Neuron (in vitro differentiated cells): ENCODE measurements at regions not wholly inside any gene's neighbourhood (a gene's known extent, or its start where the extent isn't known, plus 50 kb on each side); places are given as distances from the start of the nearest gene placed in this dataset.

ENCODE experiments used
- H2AFZ ChIP-seq: one replicate; pipeline ENCODE4 v1.6.1; 2013; ENCODE audit warnings: low read depth, mild to moderate bottlenecking, inconsistent platforms, low read length, moderate library complexity
- H3K27me3 ChIP-seq: one replicate; pipeline ENCODE4 v1.6.1; 2013; ENCODE audit warnings: low read length; ENCODE audit not compliant: insufficient read depth
- H3K36me3 ChIP-seq: one replicate; pipeline ENCODE4 v1.6.1; 2013; ENCODE audit warnings: low read length; ENCODE audit not compliant: insufficient read depth
- H3K4me1 ChIP-seq: one replicate; pipeline ENCODE4 v1.6.1; 2013; ENCODE audit warnings: low read length; ENCODE audit not compliant: insufficient read depth
- H3K4me3 ChIP-seq: 2 replicates; pipeline ENCODE4 v1.5.1; 2013; ENCODE audit warnings: mild to moderate bottlenecking, low read length, moderate library complexity
- H3K9me3 ChIP-seq: one replicate; pipeline ENCODE4 v1.6.1; 2013; ENCODE audit warnings: low read length

DNA sequence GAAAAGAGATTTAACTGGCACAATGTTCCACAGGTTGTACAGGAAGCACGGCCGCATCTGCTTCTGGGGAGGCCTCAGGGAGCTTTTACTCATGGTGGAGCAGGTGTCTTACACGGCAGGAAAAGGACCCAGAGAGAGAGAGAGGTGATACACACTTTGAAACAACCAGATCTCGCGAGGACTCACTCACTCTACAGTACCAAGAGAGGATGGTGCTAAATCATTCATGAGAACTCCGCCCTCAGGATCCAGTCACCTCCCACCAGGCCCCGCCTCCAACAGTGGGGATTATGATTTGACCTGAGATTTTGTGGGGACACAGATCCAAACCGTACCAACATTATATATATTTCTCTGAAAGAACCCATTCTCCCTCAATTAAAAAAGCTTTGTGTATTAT is 79.7 kb upstream of the DOCK10 start:
- Histone ChIP-seq H3K36me3 (no peaks in the 10 kb centered on the region), H2AFZ (no peak overlapping the region), H3K4me3 (no peak overlapping the region), H3K27me3 (no peaks in the 10 kb centered on the region), H3K9me3 (no peaks in the 10 kb centered on the region), H3K4me1 (no peaks in the 10 kb centered on the region)

DNA sequence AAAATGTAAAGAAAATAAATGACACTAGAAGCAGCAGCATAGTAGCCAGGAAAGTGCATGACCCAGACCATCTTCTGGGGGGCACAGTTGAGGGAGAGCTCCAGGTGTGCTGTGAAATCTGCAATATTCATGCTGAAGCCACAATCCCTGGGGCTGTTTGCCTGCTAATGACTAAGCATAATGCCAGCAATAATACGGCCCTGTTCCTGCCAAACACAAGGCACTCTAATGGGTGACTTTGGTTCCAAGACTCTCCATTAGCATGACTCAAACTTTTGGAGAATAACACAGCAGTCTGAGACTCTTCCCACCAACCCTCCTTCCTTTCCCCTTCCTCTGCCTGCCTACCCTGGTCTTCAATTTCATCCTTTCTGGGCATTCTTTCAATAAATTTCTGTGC is 77.9 kb upstream of the DOCK10 start:
- H3K9me3 ChIP-seq: no peaks in the 10 kb centered on the region
- no peak overlapping the region for H3K4me3 ChIP-seq
- no peak overlapping the region for H2AFZ ChIP-seq
- no peaks in the 10 kb centered on the region for H3K36me3 ChIP-seq
- no peaks in the 10 kb centered on the region for H3K27me3 ChIP-seq
- no peaks in the 10 kb centered on the region for H3K4me1 ChIP-seq

DNA sequence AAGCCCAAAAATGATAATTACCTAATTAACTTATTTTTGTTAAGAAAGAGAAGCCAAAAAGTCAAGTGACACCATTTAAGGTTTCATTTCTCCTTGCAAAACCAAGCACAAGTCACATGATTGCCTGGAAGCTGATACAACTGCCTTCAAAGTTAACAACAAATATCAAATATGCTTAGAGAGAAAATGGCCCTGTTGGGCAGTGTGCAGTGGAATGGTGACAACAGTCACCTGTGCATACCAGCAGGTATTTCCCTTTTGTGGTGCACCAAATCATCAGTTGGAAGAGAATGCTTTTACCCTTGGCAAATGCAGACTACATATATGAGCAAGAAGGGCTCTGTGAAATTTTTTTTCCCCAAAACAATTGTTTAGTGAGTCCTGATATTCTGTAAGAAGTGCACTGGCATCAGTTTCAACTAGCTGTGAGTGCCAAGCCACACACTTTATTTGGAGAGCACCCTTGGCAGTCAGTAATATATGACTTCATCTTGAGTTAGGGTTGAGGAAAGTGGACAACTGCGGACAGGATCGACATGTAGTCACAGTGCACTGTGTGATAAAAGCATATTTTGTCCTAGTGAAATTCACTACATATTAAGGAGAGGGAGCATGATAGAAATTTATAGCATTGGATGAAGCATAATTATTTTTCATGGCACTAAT is 74.9 kb upstream of the DOCK10 start:
- Histone ChIP-seq H3K27me3 (no peaks in the 10 kb centered on the region), H3K4me3 (no peak overlapping the region), H3K9me3 (no peaks in the 10 kb centered on the region), H3K36me3 (no peaks in the 10 kb centered on the region), H2AFZ (no peak overlapping the region), H3K4me1 (peaks cover 11% of the 10 kb centered on the region)

DNA sequence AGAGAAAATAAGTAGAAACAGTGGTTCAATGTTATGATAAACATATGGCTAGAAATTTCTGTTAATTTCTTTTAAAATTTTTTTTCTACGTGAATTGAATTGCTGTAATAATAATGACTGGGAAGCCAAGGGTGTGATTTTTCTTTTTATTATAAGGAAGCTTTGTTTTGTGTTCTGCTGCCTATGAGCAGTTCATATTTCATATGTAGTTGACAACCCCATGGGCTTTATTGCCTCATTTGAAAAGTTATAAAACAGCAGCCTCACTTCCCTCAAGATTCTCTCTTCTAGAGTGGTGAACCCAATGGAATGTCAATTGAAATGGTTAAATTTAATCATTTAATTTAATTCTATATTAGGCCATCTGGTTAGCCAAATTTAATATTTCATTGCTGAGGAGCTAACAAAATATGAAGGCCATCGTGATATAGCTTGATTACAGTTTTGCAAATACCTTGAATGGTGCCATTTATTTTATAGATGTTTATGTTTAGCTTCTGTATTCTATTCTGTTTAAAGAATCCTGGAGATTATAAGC is 72.6 kb upstream of the DOCK10 start:
- Histone ChIP-seq H3K4me1 (peaks cover 11% of the 10 kb centered on the region), H3K9me3 (no peaks in the 10 kb centered on the region), H3K4me3 (no peak overlapping the region), H3K27me3 (no peaks in the 10 kb centered on the region), H2AFZ (no peak overlapping the region), H3K36me3 (no peaks in the 10 kb centered on the region)

DNA sequence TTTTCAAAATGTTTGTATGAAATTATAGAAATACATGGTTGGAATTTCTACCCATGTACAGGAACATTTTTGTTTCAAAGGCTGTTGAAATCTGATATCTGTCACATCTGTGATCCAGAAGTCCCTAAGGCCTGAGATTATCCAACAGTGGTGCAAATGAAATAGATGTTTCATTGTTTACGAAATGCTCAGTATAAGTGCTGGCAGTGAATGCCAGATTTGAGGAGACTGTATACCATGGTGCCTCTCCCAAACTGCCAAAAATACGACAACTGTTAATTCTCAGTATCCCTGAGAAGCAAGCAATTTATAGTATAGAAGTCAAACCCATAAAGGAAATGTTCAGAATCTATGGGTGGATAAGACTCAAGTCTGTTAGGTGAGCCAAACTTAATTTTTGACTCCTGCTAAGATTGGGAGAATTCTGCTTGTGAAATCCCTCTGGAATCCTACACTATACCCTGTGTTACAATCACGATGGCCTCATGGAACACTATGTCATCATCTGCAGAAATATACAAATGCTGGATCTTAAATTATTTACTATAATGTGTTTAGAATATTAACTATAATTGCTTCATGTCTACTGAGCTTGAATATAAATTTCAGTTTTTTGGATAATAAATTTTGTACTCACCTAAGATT is 71.2 kb upstream of the DOCK10 start:
- Histone ChIP-seq H3K27me3 (no peaks in the 10 kb centered on the region), H3K4me3 (no peak overlapping the region), H2AFZ (no peak overlapping the region), H3K9me3 (no peaks in the 10 kb centered on the region), H3K4me1 (peaks cover 11% of the 10 kb centered on the region), H3K36me3 (no peaks in the 10 kb centered on the region)

DNA sequence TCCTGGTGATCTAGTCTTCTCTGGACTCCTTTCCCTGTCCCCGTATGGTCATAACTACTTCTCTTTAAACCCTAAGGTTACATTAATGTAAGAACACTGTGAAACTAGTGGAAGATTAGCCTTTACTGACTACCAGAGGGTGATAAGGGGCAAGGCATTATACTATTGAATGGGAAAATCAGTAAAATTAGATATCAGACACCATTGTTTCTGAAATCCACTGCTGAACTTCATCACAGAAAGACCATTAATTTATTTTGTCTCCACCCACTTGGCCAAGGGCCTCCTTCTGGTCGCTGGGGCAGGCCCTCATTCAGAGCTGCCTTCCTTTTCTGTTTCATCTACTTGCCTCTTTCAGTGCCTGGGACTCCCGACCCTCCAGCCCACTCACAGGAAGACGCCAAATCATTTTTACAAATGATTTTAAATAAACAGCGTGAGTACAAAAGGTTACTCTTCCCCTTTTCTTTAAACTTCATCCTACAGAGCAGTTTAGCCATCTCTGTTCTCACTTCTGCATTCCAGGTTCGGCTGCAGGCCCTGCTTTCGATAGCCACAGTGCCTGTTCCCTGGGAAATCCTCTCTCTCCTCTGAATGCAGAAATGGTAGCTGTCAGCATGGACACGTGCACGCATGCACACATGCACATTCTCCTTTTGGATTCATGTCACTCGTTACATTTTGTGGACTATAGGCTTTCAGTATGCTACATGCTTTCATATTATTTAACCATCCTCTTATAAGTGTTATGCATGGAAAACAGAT is 70.3 kb upstream of the DOCK10 start:
- Histone ChIP-seq H3K4me1 (peaks cover 11% of the 10 kb centered on the region), H3K36me3 (no peaks in the 10 kb centered on the region), H3K4me3 (no peak overlapping the region), H3K27me3 (no peaks in the 10 kb centered on the region), H3K9me3 (no peaks in the 10 kb centered on the region), H2AFZ (no peak overlapping the region)

DNA sequence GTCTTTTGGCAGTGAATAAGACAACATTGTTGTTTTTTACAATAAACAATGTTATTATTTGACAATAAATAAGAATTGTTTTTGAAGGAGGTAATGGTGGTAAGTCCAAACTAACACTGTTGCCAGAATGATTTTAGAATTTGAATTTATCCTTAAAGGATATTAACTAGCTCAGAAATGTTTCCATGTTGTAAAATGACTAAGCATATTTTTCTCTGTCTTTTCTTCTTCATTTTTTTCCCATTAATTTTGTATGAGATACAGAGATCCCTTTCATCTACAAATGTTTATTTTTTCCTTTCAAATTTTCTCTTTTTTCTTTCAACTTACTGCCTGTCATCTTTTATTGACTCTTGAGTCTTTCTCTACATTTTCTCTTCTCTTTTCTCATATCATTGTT is 66.5 kb upstream of the DOCK10 start:
- Histone ChIP-seq H3K27me3 (no peaks in the 10 kb centered on the region), H3K4me1 (peaks cover 3% of the 10 kb centered on the region), H3K9me3 (no peaks in the 10 kb centered on the region), H3K36me3 (no peaks in the 10 kb centered on the region), H3K4me3 (no peak overlapping the region), H2AFZ (no peak overlapping the region)

DNA sequence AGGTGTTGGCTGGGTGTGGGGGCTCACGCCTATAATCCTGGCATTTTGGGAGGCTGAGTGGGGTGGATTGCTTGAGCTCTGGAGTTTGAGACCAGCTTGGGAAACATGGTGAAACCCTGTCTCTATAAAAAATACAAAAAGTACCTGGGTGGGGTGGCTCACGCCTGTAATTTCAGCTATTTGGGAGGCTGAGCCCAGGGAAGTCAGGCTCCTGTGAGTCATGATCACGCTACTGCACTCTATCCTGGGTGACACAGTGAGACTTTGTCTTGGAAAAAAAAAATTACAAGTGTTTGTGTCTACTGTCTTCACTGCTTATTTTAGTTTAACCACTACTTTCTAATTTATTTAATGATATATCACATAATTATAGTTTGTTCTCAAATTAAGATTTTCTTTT is 62.7 kb upstream of the DOCK10 start:
- H3K4me1 ChIP-seq: peaks cover 10% of the 10 kb centered on the region
- H3K4me3 ChIP-seq: no peak overlapping the region

DNA sequence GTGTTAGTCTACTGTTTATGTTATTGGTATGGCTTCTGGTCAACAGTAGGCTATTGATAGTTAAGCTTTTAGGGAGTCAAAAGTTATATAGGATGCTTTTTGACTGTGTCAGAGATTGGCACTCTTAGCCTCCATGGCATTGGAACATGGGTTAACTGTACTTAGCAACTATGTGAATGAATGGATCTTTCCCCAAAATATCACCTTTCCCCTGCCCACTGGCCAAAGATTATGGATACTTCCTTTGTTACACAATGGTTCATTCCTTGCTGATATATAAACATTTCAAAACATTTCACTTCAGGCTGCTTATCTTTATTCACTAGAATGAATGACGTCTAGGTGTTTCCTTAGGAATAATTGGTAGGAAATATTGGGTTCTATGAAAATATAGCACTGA is 62.1 kb upstream of the DOCK10 start:
- Histone ChIP-seq H3K27me3 (no peaks in the 10 kb centered on the region), H3K9me3 (no peaks in the 10 kb centered on the region), H2AFZ (no peak overlapping the region), H3K36me3 (no peaks in the 10 kb centered on the region), H3K4me3 (no peak overlapping the region), H3K4me1 (peaks cover 13% of the 10 kb centered on the region)

More for the DNA sequence above, 62.7 kb upstream of the DOCK10 start:
- Histone ChIP-seq H3K36me3 (no peaks in the 10 kb centered on the region), H3K27me3 (no peaks in the 10 kb centered on the region), H3K9me3 (no peaks in the 10 kb centered on the region), H2AFZ (no peak overlapping the region)

DNA sequence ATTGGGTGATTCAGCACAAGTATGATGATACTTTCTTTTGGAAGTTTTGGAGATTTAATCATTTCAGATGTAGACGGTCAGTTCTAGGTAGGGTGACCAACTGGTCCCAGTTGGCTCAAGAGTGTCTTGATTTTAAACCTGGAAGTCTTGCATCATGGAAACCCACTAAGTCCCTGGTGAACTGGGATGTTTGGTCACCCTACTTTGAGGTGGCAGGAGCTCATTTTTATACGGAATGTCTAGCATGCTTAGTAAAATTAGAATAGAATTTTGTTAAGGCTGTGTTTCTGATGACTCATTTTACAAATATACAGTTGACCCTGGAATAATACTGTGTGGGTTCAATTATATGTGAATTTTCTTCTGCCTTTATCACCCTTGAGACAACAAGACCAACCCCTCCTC is 61.5 kb upstream of the DOCK10 start:
- Histone ChIP-seq H3K4me1 (peaks cover 13% of the 10 kb centered on the region), H3K27me3 (no peaks in the 10 kb centered on the region), H3K9me3 (no peaks in the 10 kb centered on the region), H3K36me3 (no peaks in the 10 kb centered on the region), H2AFZ (no peak overlapping the region), H3K4me3 (no peak overlapping the region)

DNA sequence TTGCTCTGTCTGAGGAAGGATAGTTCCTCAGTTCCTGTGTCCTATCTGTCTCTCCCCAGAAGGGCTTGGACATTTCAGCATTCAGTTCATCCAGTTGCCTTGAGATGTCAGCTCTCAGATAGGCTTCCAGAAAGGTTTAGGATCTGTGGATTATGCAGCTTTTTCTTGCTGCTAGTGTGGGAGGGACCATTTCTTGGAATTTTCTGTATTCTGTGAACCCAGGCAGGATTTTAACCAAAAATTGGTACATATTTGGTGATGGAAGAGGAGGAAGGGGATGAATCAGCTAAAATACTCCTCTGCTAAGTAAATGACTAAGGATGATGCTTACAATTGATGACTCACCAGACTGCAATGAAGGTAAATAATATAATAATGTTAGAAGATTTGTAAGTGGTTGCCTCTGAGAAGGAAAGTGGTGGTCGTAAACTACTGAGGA is 58.6 kb upstream of the DOCK10 start:
- Histone ChIP-seq H2AFZ (no peak overlapping the region), H3K4me3 (no peak overlapping the region), H3K36me3 (no peaks in the 10 kb centered on the region), H3K4me1 (peaks cover 13% of the 10 kb centered on the region), H3K27me3 (no peaks in the 10 kb centered on the region), H3K9me3 (no peaks in the 10 kb centered on the region)

DNA sequence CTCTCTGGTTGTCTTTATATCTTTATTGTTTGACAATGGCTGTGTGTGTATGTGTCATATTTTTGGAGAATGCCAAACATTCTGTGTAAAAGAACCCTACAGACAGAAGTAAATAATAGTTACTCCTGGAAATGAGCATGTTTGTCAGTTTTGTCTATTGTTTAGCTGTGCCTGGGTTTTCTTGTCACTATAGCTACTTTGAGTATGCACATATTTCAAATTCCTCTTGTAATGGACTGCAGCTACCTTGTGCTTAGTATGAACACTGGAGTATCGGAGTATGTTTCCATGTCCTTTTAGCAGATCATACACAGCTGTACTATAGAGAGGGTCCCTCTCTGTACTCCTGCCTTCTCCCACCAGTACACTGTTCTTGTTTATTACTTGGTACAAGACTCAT is 58.0 kb upstream of the DOCK10 start:
- H3K27me3 ChIP-seq: no peaks in the 10 kb centered on the region
- no peaks in the 10 kb centered on the region for H3K36me3 ChIP-seq
- H3K9me3 ChIP-seq: no peaks in the 10 kb centered on the region
- H2AFZ ChIP-seq: no peak overlapping the region
- H3K4me3 ChIP-seq: no peak overlapping the region
- H3K4me1 ChIP-seq: peaks cover 13% of the 10 kb centered on the region

DNA sequence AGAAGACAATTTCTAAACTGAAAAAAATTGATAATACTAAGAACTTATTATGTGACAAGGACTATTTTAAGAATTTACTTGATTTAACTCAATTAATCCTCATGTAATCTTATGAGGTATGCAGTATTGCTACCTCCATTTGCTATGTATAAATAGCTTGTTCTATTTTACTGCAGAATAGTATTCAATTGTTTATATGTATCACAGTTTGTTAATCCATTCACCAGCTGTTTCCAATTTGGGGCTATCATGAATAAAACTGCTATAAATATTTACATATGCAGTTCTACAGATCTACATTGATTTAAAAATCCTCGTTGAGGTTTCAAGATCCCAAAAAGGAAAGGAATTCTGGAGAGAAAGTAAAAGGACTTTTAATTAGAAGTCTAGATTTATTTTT is 54.8 kb upstream of the DOCK10 start:
- Histone ChIP-seq H3K4me3 (no peak overlapping the region), H2AFZ (no peak overlapping the region), H3K9me3 (no peaks in the 10 kb centered on the region), H3K36me3 (no peaks in the 10 kb centered on the region), H3K4me1 (peaks cover 13% of the 10 kb centered on the region), H3K27me3 (no peaks in the 10 kb centered on the region)
